Ovary (tissue), 7 donors: ENCODE measurements at regions not wholly inside any gene's neighbourhood (a gene's known extent, or its start where the extent isn't known, plus 50 kb on each side); places are given as distances from the start of the nearest gene placed in this dataset.
A peak's percentile ranks its signal among the peaks of the same experiment; 100 is the strongest.

Experiments
- DNase-seq, 5 donors: peaks; one replicate each; pipeline ENCODE4 v3.0.0-alpha.2; 2019 to 2020
- H3K27ac ChIP-seq, 2 donors: fragments of 200-600 bp; one replicate each; pipeline versions ENCODE4 v1.5.1 to v1.8.0; 2019 to 2022
- H3K27me3 ChIP-seq: fragments of 200-600 bp; one replicate; pipeline ENCODE4 v1.8.0; 2022
- H3K36me3 ChIP-seq: fragments of 200-600 bp; sonication (generic); one replicate; pipeline ENCODE4 v1.5.1; 2019
- H3K4me1 ChIP-seq: one replicate; pipeline ENCODE4 v1.8.1; 2013; ENCODE audit warnings: mild to moderate bottlenecking, moderate library complexity; ENCODE audit not compliant: insufficient read depth
- H3K4me3 ChIP-seq: fragments of 200-600 bp; sonication (generic); one replicate; pipeline ENCODE4 v1.5.1; 2017
- H3K9me3 ChIP-seq, 2 donors: fragments of 200-600 bp in 1 of 2; sonication (generic) in 1 of 2; one replicate each; pipeline versions ENCODE4 v1.5.1 to v1.8.1; 2013 to 2019; ENCODE audit warnings: mild to moderate bottlenecking in 1 of 2, moderate library complexity in 1 of 2
- CTCF ChIP-seq, 3 donors: fragments of 450-650 bp in 2 of 3; fragments of 200-600 bp in 1 of 3; IDR thresholded peaks; one replicate each; pipeline versions ENCODE4 v1.5.1 to v1.8.0; 2016 to 2022; ENCODE audit warnings: antibody characterized with exemption in 3 of 3, mild to moderate bottlenecking in 1 of 3
- EP300 ChIP-seq: sonication (generic); formaldehyde crosslinking; IDR thresholded peaks from one replicate; pipeline ENCODE4 v1.6.1; 2017; ENCODE audit warnings: antibody characterized with exemption
- POLR2A ChIP-seq: fragments of 450-650 bp; IDR thresholded peaks from one replicate; pipeline ENCODE4 v1.6.1; 2017; ENCODE audit warnings: antibody characterized with exemption, mild to moderate bottlenecking, moderate library complexity
- WGBS, 3 donors: extraction: QIAGEN DNeasy Blood & Tissue Kit in 1 of 3; methylation state at CpG; one replicate each; pipeline versions ENCODE4 v1.1.5 to v1.1.7; 2013 to 2017; 5-methylcytosine and 5-hydroxymethylcytosine counted together
- intact Hi-C, 4 donors: fragments of 100-400 bp; cut with DNase I; formaldehyde crosslinking; loops; one replicate each; pipeline versions ENCODE4 v1.11.0 to v1.15.1; 2022 to 2023
- donor health status: DM: no; HTN: no; CAD: no; lungs with moderate emphysema.
- donor health status: DM: no; HTN: no; CAD: no.
- donor health status: Bipolar disorder and iron deficiency.
- donor health status: DM: no; HTN: no; CAD: no.
- donor health status: DM: yes; HTN: yes; CAD: no.

DNA sequence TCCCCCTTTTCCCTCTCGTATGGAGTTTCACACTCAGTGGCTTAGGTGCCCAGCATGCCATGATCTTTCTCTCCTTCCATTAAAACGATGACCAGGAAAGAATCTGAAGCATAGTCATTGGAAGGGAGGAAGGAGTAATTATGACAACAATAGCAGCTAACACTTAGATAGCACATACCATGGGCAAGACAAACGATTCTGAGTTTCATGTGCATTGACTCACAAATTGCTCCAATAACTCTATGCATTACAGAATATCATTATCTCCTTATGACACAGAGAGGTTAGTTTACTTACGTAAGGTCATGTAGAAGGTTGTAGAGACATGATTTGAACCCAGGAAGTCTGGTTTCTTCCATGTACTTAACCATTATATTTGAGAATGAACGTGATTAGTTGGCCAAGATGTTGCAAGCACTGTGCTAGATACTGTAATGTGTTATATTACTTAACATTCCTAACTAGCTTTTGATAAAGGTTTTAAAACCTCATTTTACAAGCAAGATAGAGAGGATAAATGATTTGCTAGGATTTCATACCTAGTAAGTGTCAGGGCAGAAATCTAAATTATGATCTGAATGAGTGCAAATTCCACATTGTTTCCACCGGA, 162.4 kb downstream of the CAND1 start:
- Histone ChIP-seq H3K4me1 (peaks cover 16% of the 10 kb centered on the region), H3K9me3 (no peaks in the 10 kb centered on the region), H3K36me3 (no peaks in the 10 kb centered on the region), H3K27ac (peak overlapping the region in 1 of 2 donors; percentile 32), H3K4me3 (no peak overlapping the region), H3K27me3 (no peaks in the 10 kb centered on the region)
- TF ChIP-seq POLR2A (no peak), CTCF (IDR thresholded peaks at IDR 0.05) (no peak), EP300 (no peak)
- 25 to 31% (median 25%) methylated on average over 6 of the region's 6 CpGs for WGBS, 3 donors
- intact Hi-C loops, result loop anchor here in 2 of 4 donors (10.0 kb wide), 1 partner anchor 513 kb away; no protein-coding TSS in a partner anchor
- no peak for DNase-seq

DNA sequence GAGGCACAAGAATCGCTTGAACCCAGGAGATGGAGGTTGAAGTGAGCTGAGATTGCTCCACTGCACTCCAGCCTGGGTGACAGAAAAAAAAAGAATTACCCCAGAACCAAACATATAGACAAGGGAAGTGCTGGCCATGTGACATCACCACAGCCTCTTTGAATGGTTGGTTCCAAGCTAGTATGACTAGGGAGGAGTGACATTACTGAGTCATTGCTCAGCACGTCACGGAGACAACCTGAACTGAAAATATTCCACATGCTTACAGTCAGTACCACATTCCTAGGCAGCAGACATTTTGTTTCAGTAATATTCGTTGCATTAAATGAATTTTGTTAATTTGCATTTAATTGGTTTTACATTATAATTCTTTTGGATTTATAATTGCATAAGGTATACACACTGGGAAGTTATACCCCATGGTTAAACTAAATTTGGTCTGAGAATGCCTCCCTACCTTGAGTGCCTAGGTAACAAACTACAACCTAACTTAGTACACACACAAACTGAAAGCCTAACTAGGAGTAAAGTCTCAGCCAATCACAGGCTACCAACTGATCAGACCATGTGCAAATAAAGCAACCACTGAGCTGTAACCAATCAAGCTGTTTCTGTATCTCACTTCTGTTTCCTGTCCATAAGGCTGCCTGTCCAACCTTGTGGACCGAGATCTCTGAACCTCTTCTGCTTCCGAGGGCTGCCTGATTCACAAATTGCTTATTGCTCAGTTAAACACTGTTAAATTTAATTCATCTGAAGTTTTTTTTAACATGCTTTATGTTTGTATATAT, 164.4 kb downstream of the CAND1 start:
- H3K9me3 ChIP-seq, result no peaks in the 10 kb centered on the region
- DNase-seq, result no peak
- TF ChIP-seq EP300 (no peak), POLR2A (no peak), CTCF (IDR thresholded peaks at IDR 0.05) (no peak)
- H3K36me3 ChIP-seq, result no peaks in the 10 kb centered on the region
- H3K4me1 ChIP-seq, result peaks cover 16% of the 10 kb centered on the region
- H3K27me3 ChIP-seq, result no peaks in the 10 kb centered on the region
- H3K4me3 ChIP-seq, result no peak overlapping the region
- WGBS, 3 donors, result 72 to 87% (median 81%) methylated on average over 6 of the region's 6 CpGs
- no peak overlapping the region for H3K27ac ChIP-seq
- intact Hi-C loops, result loop anchor here in 2 of 4 donors (10.0 kb wide), 1 partner anchor 511 kb away; no protein-coding TSS in a partner anchor

GRCh38 chr12:67434671-67435370, 165.7 kb downstream of the CAND1 start:
- no peaks in the 10 kb centered on the region for H3K9me3 ChIP-seq
- no peak overlapping the region for H3K27ac ChIP-seq
- TF ChIP-seq POLR2A (no peak), CTCF (IDR thresholded peaks at IDR 0.05) (no peak)
- peaks cover 13% of the 10 kb centered on the region for H3K4me1 ChIP-seq
- no peaks in the 10 kb centered on the region for H3K36me3 ChIP-seq
- no peak overlapping the region for H3K4me3 ChIP-seq
- WGBS, 3 donors, result 20 to 33% (median 23%) methylated on average over 3 of the region's 3 CpGs
- intact Hi-C loops, result loop anchor here in 2 of 4 donors (10.0 kb wide), 1 partner anchor 510 kb away; no protein-coding TSS in a partner anchor
- H3K27me3 ChIP-seq, result no peaks in the 10 kb centered on the region
- peak in 1 of 5 donors; percentile 35 for DNase-seq

DNA sequence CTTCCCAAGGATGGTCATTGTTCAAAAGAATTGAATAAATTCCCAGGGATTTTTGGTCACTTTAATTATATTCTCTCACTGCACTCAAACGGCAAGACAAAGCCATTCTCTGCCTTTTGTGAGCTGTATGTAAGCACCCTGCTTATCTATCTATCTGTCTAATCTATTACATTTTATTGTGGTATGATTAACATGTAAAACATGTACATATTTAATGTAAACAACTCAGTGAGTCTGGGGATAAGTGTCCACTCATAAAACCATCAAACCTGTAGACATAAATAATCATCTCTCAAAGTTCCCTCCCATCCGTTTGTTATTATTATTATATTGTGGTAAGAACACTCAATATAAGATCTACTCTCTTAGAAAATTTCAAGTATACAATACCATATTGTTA, 167.1 kb downstream of the CAND1 start:
- Histone ChIP-seq H3K4me1 (peaks cover 7% of the 10 kb centered on the region), H3K27ac (no peak overlapping the region), H3K4me3 (no peak overlapping the region), H3K27me3 (no peaks in the 10 kb centered on the region), H3K9me3 (no peaks in the 10 kb centered on the region), H3K36me3 (no peaks in the 10 kb centered on the region)
- no peak for DNase-seq
- TF ChIP-seq CTCF (IDR thresholded peaks at IDR 0.05) (no peak), POLR2A (no peak), EP300 (no peak)
- intact Hi-C loops, result loop anchor here in 2 of 4 donors (10.0 kb wide), 1 partner anchor 509 kb away; no protein-coding TSS in a partner anchor
- WGBS, 3 donors, result 68 to 75% (median 69%) methylated on average over 2 of the region's 2 CpGs
